ENCODE measurements at regions not wholly inside any gene's neighbourhood (a gene's known extent, or its start where the extent isn't known, plus 50 kb on each side); places are given as distances from the start of the nearest gene placed in this dataset.

GRCh38 chr2:129912066-129912820, 67.2 kb upstream of the RAB6C start:
- TF ChIP-seq CTCF (CRISPR knock-in tag; IDR thresholded peaks at IDR 0.05): no peak
- no peak for TF ChIP-seq MAX (IDR thresholded peaks at IDR 0.05)
- TF ChIP-seq SRY (CRISPR knock-in tag; IDR thresholded peaks at IDR 0.05): no peak
- no peak for TF ChIP-seq CC2D1A (CRISPR knock-in tag; IDR thresholded peaks at IDR 0.05)
- TF ChIP-seq CENPBD1 (CRISPR knock-in tag; IDR thresholded peaks at IDR 0.05; ENCODE audit: borderline replicate concordance, low read depth): no peak
- no peak for TF ChIP-seq ZNF512B (CRISPR knock-in tag; IDR thresholded peaks at IDR 0.05; ENCODE audit: borderline replicate concordance)
- TF ChIP-seq RCOR2 (CRISPR knock-in tag; IDR thresholded peaks at IDR 0.05): no peak
- no peak for TF ChIP-seq ZNF333 (CRISPR knock-in tag; IDR thresholded peaks at IDR 0.05; ENCODE audit: borderline replicate concordance)
- no peak for TF ChIP-seq NR2C2 (CRISPR knock-in tag; IDR thresholded peaks at IDR 0.05; ENCODE audit: borderline replicate concordance)
- no peak for TF ChIP-seq AHR (CRISPR knock-in tag; IDR thresholded peaks at IDR 0.05)
- TF ChIP-seq ERF (CRISPR knock-in tag; IDR thresholded peaks at IDR 0.05): no peak
- TF ChIP-seq U2AF2 (IDR thresholded peaks at IDR 0.05; ENCODE audit: low read depth, low read length): no peak
- TF ChIP-seq ZBTB37 (CRISPR knock-in tag; IDR thresholded peaks at IDR 0.05): no peak
